Keratinocyte (primary cell): ENCODE measurements at regions not wholly inside any gene's neighbourhood (a gene's known extent, or its start where the extent isn't known, plus 50 kb on each side); places are given as distances from the start of the nearest gene placed in this dataset.

Source experiments
- DNase-seq: peaks from one replicate; pipeline ENCODE4 v3.0.0-alpha.2; 2011; ENCODE audit warnings: low read depth, missing footprints, low spot score
- FAIRE-seq: peaks from 2 replicates; lab custom pipeline; 2011; peaks lifted over from hg19 to GRCh38; lab: Jason Lieb, UNC
- H2AFZ ChIP-seq: 2 replicates; pipeline ENCODE4 v1.6.0; 2012; ENCODE audit warnings: low read length, control low read depth, inconsistent platforms; ENCODE audit not compliant: control insufficient read depth
- H3K27ac ChIP-seq: 2 replicates; pipeline ENCODE4 v1.5.1; 2011; ENCODE audit warnings: low read length; ENCODE audit not compliant: control insufficient read depth, insufficient read depth
- H3K27me3 ChIP-seq: 3 replicates; pipeline ENCODE4 v1.6.0; 2011; ENCODE audit warnings: low read length; ENCODE audit not compliant: control insufficient read depth, insufficient read depth; ENCODE audit errors: extremely low read depth
- H3K36me3 ChIP-seq, 2 experiments: 2 replicates in 1 of 2; 3 replicates in 1 of 2; pipeline ENCODE4 v1.5.1; 2011; ENCODE audit warnings: low read length in 2 of 2, mild to moderate bottlenecking in 1 of 2; ENCODE audit not compliant: control insufficient read depth in 2 of 2, insufficient read depth in 2 of 2; ENCODE audit errors: extremely low read depth in 1 of 2
- H3K4me1 ChIP-seq: 3 replicates; pipeline ENCODE4 v1.5.1; 2011; ENCODE audit warnings: low read length; ENCODE audit not compliant: control insufficient read depth, insufficient read depth; ENCODE audit errors: extremely low read depth
- H3K4me2 ChIP-seq: 3 replicates; pipeline ENCODE4 v1.6.0; 2011; ENCODE audit warnings: low read depth, low read length; ENCODE audit not compliant: control insufficient read depth, insufficient read depth; ENCODE audit errors: extremely low read depth
- H3K4me3 ChIP-seq, 3 experiments: fragments of 200-600 bp in 1 of 3; sonication (generic) in 1 of 3; 2 replicates in 2 of 3; 3 replicates in 1 of 3; pipeline ENCODE4 v1.5.1; 2011 to 2016; ENCODE audit warnings: low read length in 3 of 3, mild to moderate bottlenecking in 3 of 3, control low read depth in 2 of 3, inconsistent platforms in 1 of 3, low read depth in 1 of 3, mixed read lengths in 1 of 3, mixed run types in 1 of 3, moderate library complexity in 1 of 3; ENCODE audit not compliant: control insufficient read depth in 2 of 3, insufficient read depth in 2 of 3; ENCODE audit errors: extremely low read depth in 1 of 3
- H3K79me2 ChIP-seq: 2 replicates; pipeline ENCODE4 v1.6.0; 2012; ENCODE audit warnings: low read length; ENCODE audit not compliant: control insufficient read depth, insufficient read depth
- H3K9ac ChIP-seq: 3 replicates; pipeline ENCODE4 v1.6.0; 2011; ENCODE audit warnings: low read length; ENCODE audit not compliant: control insufficient read depth, insufficient read depth; ENCODE audit errors: extremely low read depth
- H3K9me1 ChIP-seq: 3 replicates; pipeline ENCODE4 v1.6.0; 2011; ENCODE audit warnings: low read length; ENCODE audit not compliant: control insufficient read depth, insufficient read depth; ENCODE audit errors: extremely low read depth
- H3K9me3 ChIP-seq: 2 replicates; pipeline ENCODE4 v1.5.1; 2012; ENCODE audit warnings: low read depth, low read length; ENCODE audit not compliant: control insufficient read depth
- H4K20me1 ChIP-seq: 3 replicates; pipeline ENCODE4 v1.6.0; 2011; ENCODE audit warnings: low read length; ENCODE audit not compliant: control insufficient read depth, insufficient read depth; ENCODE audit errors: extremely low read depth
- CTCF ChIP-seq, 3 experiments: IDR thresholded peaks in 1 of 3; conservative IDR thresholded peaks in 1 of 3; optimal IDR thresholded peaks in 1 of 3; 2 replicates in 2 of 3; 3 replicates in 1 of 3; pipeline versions ENCODE3 to v1.5.1; 2011; ENCODE audit warnings: low read length in 3 of 3, mild to moderate bottlenecking in 3 of 3, moderate library complexity in 2 of 3, control low read depth in 1 of 3, inconsistent platforms in 1 of 3; ENCODE audit not compliant: insufficient read depth in 2 of 3; ENCODE audit errors: extremely low read depth in 1 of 3
- EZH2 ChIP-seq: IDR thresholded peaks from one replicate; pipeline ENCODE4 v1.6.1; 2012; ENCODE audit warnings: inconsistent platforms, mild to moderate bottlenecking, low read length, moderate library complexity
- dilution Hi-C: fragments of 300-500 bp; cut with MboI; formaldehyde crosslinking; loops from one replicate; pipeline ENCODE4 v1.7.0; 2020; ENCODE audit warnings: low sequenced_read_pairs; ENCODE audit not compliant: extremely low pct_ligation_motif_present

DNA sequence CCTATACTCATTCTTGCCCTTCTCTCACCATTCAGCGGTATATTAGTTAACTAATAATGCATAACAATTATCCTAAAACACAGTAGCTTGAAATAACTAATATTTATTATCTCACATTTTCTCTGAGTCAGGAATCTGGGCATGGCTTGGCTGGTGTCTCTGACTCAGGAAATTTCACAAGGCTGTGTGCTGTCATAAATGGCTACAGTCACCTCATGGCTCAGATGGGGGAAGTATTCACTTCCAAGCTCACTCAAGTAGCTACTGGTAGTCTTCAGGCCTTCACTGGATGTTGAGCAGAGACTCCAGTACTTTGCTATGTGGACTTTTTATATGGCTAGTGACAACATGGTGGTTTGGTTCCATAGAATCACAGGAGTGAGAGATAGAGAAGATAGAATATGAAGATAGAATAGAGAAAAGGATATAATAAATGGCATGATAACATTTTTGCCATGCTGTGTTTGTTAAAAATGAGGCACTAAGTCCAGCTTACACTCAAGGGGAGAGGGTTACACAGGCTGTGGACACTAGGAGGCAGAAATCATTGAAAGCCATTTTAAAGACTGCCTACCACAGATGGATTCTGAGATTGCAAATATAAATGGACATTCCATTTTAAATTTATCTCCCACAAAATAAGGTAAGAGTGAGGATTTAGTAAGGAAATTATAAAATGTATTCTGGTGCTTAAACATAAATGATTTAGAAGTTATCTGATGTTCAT is 997.8 kb upstream of the CHORDC1 start:
- no peaks in the 10 kb centered on the region for H4K20me1 ChIP-seq
- H3K9me3 ChIP-seq = no peaks in the 10 kb centered on the region
- H3K9me1 ChIP-seq = no peaks in the 10 kb centered on the region
- DNase-seq = no peak
- no peak overlapping the region for H3K4me3 ChIP-seq
- dilution Hi-C loops = no loop called here
- no peaks in the 10 kb centered on the region for H3K4me1 ChIP-seq
- H3K79me2 ChIP-seq = no peaks in the 10 kb centered on the region
- FAIRE-seq = no peak
- H2AFZ ChIP-seq = no peak overlapping the region
- no peak overlapping the region for H3K27ac ChIP-seq
- TF ChIP-seq CTCF (optimal IDR thresholded peaks at IDR 0.05 in 1 of 3, IDR thresholded peaks at IDR 0.05 in 1 of 3, conservative IDR thresholded peaks at IDR 0.05 in 1 of 3; ENCODE audit: extremely low read depth in 1 of 3, insufficient read depth in 2 of 3, low read length in 3 of 3) (no peak), EZH2 (no peak)
- H3K36me3 ChIP-seq = no peaks in the 10 kb centered on the region
- H3K27me3 ChIP-seq = no peaks in the 10 kb centered on the region
- no peak overlapping the region for H3K4me2 ChIP-seq
- no peak overlapping the region for H3K9ac ChIP-seq

GRCh38 chr11:91219535-91219934 is 996.7 kb upstream of the CHORDC1 start:
- no peaks in the 10 kb centered on the region for H3K79me2 ChIP-seq
- DNase-seq = no peak
- H3K9ac ChIP-seq = no peak overlapping the region
- H3K9me1 ChIP-seq = no peaks in the 10 kb centered on the region
- H3K4me1 ChIP-seq = no peaks in the 10 kb centered on the region
- dilution Hi-C loops = no loop called here
- no peak overlapping the region for H3K4me2 ChIP-seq
- no peak overlapping the region for H3K27ac ChIP-seq
- no peak overlapping the region for H2AFZ ChIP-seq
- no peaks in the 10 kb centered on the region for H4K20me1 ChIP-seq
- no peak for TF ChIP-seq CTCF (optimal IDR thresholded peaks at IDR 0.05 in 1 of 3, IDR thresholded peaks at IDR 0.05 in 1 of 3, conservative IDR thresholded peaks at IDR 0.05 in 1 of 3; ENCODE audit: extremely low read depth in 1 of 3, insufficient read depth in 2 of 3, low read length in 3 of 3)
- no peak for FAIRE-seq
- H3K4me3 ChIP-seq = no peak overlapping the region
- no peaks in the 10 kb centered on the region for H3K36me3 ChIP-seq
- no peaks in the 10 kb centered on the region for H3K9me3 ChIP-seq
- H3K27me3 ChIP-seq = no peaks in the 10 kb centered on the region
